IMR-90 (cell line): ENCODE measurements at regions not wholly inside any gene's neighbourhood (a gene's known extent, or its start where the extent isn't known, plus 50 kb on each side); places are given as distances from the start of the nearest gene placed in this dataset.

Experiments used
- SMC3 ChIP-seq: fragments of 150-350 bp; IDR thresholded peaks from 2 replicates; pipeline ENCODE4 v1.6.1; 2016; ENCODE audit warnings: low read depth, mild to moderate bottlenecking, antibody characterized with exemption, low read length, moderate library complexity
- TF ChIP-seq, protein P1 (sequence below): conservative IDR thresholded peaks from 2 replicates; pipeline ENCODE4 v1.5.1; 2012; ENCODE audit warnings: mild to moderate bottlenecking, low read depth, low read length, improper control_type of control experiment

DNA sequence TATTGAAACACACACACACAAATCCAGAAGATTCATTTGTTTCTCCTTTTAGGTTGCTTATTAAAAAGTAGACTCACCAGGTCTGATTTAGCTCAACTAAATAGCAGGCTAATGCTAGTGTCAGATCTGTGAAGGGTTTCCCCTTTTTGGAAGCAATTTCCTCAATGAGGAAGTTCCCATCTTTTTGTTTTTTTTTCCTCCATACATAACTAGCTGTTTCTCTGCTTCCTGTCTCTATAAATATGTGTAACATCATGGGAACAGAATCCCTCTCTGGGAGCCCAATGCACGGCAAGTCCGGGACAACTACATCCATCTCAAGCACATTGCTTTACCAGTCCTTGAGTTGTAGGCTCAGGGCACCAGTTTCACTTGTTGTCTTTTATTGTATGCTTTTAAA lies 1421.1 kb downstream of the PLA2G4A start:
- TF ChIP-seq SMC3 = no peak
- TF ChIP-seq, protein P1, sequence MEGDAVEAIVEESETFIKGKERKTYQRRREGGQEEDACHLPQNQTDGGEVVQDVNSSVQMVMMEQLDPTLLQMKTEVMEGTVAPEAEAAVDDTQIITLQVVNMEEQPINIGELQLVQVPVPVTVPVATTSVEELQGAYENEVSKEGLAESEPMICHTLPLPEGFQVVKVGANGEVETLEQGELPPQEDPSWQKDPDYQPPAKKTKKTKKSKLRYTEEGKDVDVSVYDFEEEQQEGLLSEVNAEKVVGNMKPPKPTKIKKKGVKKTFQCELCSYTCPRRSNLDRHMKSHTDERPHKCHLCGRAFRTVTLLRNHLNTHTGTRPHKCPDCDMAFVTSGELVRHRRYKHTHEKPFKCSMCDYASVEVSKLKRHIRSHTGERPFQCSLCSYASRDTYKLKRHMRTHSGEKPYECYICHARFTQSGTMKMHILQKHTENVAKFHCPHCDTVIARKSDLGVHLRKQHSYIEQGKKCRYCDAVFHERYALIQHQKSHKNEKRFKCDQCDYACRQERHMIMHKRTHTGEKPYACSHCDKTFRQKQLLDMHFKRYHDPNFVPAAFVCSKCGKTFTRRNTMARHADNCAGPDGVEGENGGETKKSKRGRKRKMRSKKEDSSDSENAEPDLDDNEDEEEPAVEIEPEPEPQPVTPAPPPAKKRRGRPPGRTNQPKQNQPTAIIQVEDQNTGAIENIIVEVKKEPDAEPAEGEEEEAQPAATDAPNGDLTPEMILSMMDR = no peak
